IPS DF 6.9 (cell line): ENCODE measurements at regions not wholly inside any gene's neighbourhood (a gene's known extent, or its start where the extent isn't known, plus 50 kb on each side); places are given as distances from the start of the nearest gene placed in this dataset.
"Not testable (repeated sequence)": the region's sequence is repeated elsewhere in the genome, so short reads cannot be mapped to it uniquely, and the experiment has no call there.

Experiments used
- DNase-seq: peaks from one replicate; pipeline ENCODE4 v3.0.0-alpha.2; 2013; ENCODE audit warnings: low read depth, low spot score
- H3K27ac ChIP-seq: one replicate; pipeline ENCODE4 v1.5.1; 2013; ENCODE audit warnings: low read length, control low read depth
- H3K27me3 ChIP-seq: 2 replicates; pipeline ENCODE4 v1.6.1; 2013; ENCODE audit warnings: mild to moderate bottlenecking, low read length; ENCODE audit not compliant: control insufficient read depth, insufficient read depth
- H3K36me3 ChIP-seq: 2 replicates; pipeline ENCODE4 v1.6.1; 2013; ENCODE audit warnings: low read length; ENCODE audit not compliant: control insufficient read depth, insufficient read depth
- H3K4me1 ChIP-seq: 2 replicates; pipeline ENCODE4 v1.6.1; 2013; ENCODE audit warnings: low read length; ENCODE audit not compliant: control insufficient read depth, insufficient read depth
- H3K4me3 ChIP-seq: 2 replicates; pipeline ENCODE4 v1.5.1; 2013; ENCODE audit warnings: mild to moderate bottlenecking, low read length
- H3K9me3 ChIP-seq: 2 replicates; pipeline ENCODE4 v1.6.1; 2013; ENCODE audit warnings: low read length, inconsistent platforms; ENCODE audit not compliant: control insufficient read depth, insufficient read depth
- WGBS: extraction: QIAGEN DNeasy Blood & Tissue Kit; methylation state at CpG from one replicate; pipeline ENCODE4 v1.1.7; 2013; ENCODE audit warnings: mixed read lengths, missing lambda C conversion rate; ENCODE audit not compliant: insufficient read length, insufficient coverage; 5-methylcytosine and 5-hydroxymethylcytosine counted together

DNA sequence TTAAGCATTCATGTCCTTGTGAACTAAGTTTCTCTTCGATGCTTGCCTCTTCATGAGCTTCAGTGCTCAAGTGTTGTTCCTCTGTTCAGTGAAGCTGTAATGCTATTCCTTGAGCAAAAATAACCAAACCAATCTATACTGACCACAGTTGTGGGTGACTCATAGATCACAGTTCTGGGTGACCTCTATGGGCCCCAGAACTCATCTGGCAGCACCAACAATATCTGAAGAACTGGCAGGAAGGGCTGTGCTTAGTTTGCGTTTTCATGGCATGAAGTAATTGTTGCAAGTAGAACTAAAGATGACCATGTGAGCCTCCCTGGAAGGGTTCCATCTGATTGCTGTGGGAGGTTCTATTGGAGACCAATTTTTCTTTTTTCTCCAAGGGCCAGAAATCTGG, 106.2 kb downstream of the CCNG2 start:
- WGBS: no CpG with 5 or more reads among the region's 2 CpGs
- DNase-seq: no peak

DNA sequence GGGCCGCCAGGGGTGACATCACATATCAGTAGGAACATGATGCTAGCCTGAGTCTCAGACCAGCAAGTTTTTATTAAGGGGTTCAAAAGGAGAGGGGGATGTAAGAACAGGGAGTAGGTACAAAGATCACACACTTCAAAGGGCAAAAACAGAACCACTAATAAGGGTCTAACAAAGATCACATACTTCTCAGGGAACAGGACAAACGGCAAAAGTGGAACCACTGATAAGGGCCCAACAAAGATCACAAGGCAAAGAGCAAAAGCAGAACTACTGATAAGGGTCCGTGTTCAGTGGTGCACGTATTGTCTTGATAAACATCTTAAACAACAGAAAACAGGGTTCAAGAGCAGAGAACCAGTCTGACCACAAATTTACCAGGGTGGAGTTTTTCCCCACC, 107.0 kb downstream of the CCNG2 start:
- DNase-seq, H3K9me3 ChIP-seq, H3K27ac ChIP-seq, H3K36me3 ChIP-seq, H3K4me1 ChIP-seq, H3K4me3 ChIP-seq, H3K27me3 ChIP-seq: not testable (repeated sequence)
- WGBS: no CpG with 5 or more reads among the region's 4 CpGs

More for the DNA sequence above, 106.2 kb downstream of the CCNG2 start:
- H3K36me3 ChIP-seq: no peaks in the 10 kb centered on the region
- H3K4me1 ChIP-seq: no peaks in the 10 kb centered on the region
- no peak overlapping the region for H3K4me3 ChIP-seq
- no peaks in the 10 kb centered on the region; the same call in 1 of the 2 replicates for H3K9me3 ChIP-seq
- peaks cover 1% of the 10 kb centered on the region; the same call in 1 of the 2 replicates for H3K27me3 ChIP-seq
- H3K27ac ChIP-seq: no peak overlapping the region

DNA sequence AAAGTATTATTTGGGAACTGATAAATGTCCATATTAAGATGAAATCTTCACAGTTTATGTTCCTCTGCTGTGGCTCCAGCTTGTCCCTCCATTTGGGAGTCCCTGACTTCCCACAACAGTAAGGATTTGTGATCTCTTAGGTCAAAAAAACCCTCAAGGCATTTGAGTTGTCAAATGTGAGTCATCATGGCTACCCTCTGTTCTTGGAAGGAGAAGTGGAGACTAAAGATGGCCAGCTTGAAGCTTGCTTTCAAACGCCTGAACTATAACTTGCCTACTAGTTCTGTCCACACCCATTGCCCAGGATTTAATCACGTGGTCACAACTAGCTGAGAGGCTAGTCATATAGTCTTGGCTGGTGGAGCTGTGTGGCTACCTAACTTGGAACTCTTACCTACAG, 107.8 kb downstream of the CCNG2 start:
- WGBS: no CpG with 5 or more reads among the region's 2 CpGs
- Histone ChIP-seq H3K9me3 (no peaks in the 10 kb centered on the region; the same call in 1 of the 2 replicates), H3K27me3 (peaks cover 1% of the 10 kb centered on the region; the same call in 1 of the 2 replicates), H3K36me3 (no peaks in the 10 kb centered on the region), H3K4me3 (no peak overlapping the region), H3K4me1 (no peaks in the 10 kb centered on the region), H3K27ac (no peak overlapping the region)
- no peak for DNase-seq

DNA sequence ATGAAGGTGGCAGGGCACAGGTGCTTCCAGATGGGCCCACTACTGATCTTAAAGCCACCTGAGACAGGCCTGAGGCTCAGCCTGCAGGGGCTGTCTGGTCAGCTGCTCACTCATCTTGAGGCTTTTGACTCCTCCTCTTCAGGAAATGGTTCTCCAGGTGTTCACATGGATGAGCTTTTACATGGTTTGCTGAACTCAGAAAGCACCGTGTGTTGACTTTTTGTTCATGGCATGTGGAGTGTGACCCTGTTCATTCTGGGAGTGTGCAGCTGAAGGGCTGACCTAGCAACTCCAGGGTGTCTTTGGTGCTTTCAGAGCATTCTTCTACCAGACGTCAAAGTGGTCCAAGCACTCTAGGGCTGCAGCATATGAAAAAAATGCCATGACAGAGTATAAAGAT, 111.1 kb downstream of the CCNG2 start:
- no peaks in the 10 kb centered on the region for H3K4me1 ChIP-seq
- WGBS: no CpG with 5 or more reads among the region's 2 CpGs
- H3K4me3 ChIP-seq: no peak overlapping the region
- DNase-seq: no peak
- H3K27me3 ChIP-seq: no peaks in the 10 kb centered on the region
- H3K36me3 ChIP-seq: no peaks in the 10 kb centered on the region
- no peaks in the 10 kb centered on the region; the same call in 1 of the 2 replicates for H3K9me3 ChIP-seq
- H3K27ac ChIP-seq: no peak overlapping the region

DNA sequence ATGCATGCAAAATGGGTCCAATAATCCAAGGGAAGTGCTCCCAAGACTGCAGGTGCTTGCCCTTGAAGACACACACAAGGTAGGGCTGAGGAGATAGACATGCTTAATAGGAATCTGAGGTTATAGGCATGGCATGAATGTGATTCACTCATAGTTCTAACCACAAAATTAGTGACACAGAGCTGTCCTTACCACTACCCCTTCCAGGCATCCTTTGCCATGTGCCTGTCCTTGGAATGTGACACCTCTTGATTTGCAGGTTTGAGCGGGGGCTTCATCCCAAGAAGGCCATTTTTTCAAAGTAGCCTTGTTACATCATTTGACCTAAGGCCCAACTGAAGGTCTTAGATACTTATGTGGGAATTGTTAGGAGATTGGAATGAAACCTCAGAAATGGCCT, 112.5 kb downstream of the CCNG2 start:
- DNase-seq: no peak
- no peaks in the 10 kb centered on the region for H3K27me3 ChIP-seq
- no CpG with 5 or more reads among the region's 1 CpG for WGBS
- H3K4me1 ChIP-seq: no peaks in the 10 kb centered on the region
- H3K4me3 ChIP-seq: no peak overlapping the region
- H3K36me3 ChIP-seq: no peaks in the 10 kb centered on the region
- no peak overlapping the region for H3K27ac ChIP-seq
- H3K9me3 ChIP-seq: no peaks in the 10 kb centered on the region; the same call in 1 of the 2 replicates

DNA sequence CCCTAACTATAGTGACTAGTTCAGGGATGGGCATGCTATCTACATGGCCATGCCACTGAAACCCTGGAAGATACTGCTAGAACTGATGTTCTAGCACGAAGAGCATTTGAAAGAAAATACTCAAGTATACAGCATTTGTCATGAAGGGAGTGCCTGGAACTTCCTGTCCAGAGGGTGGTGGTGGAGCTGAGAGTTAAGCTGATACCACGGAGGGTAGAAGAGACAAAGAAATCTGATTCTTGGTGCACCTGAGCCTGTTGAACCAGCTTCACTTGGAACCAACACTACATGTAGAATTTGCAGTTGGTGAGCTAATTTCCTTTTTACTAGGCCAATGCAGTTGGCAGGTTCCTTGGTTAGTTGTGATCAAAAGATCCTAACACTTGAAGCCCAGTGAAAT, 116.4 kb downstream of the CCNG2 start:
- Histone ChIP-seq H3K27ac (no peak overlapping the region), H3K9me3 (no peaks in the 10 kb centered on the region; the same call in 1 of the 2 replicates), H3K4me3 (no peak overlapping the region), H3K36me3 (no peaks in the 10 kb centered on the region), H3K4me1 (no peaks in the 10 kb centered on the region), H3K27me3 (no peaks in the 10 kb centered on the region)
- DNase-seq: no peak
- WGBS: no CpG with 5 or more reads among the region's 2 CpGs

DNA sequence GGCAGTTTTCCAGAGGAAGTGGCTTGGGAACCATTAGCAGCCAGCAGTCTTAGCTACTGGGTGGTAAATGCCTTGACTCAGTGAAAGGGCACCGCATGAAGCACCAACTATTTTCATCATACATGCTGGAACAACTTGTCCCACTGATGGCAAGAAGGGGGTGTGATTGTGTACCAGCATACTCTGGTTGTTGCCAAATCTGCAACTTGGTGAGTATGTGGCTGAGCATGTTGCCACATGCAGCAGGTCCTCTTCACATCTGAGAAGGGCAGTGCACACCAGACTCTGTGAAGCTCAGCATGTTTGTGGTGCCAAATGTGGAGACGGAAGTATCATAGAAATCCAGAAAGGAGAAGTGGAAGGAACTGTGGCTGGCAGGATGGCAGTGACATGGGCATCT, 122.1 kb downstream of the CCNG2 start:
- H3K9me3 ChIP-seq, DNase-seq, H3K36me3 ChIP-seq, H3K27ac ChIP-seq, H3K4me3 ChIP-seq, H3K4me1 ChIP-seq, H3K27me3 ChIP-seq: not testable (repeated sequence)
- no CpG with 5 or more reads among the region's 2 CpGs for WGBS

DNA sequence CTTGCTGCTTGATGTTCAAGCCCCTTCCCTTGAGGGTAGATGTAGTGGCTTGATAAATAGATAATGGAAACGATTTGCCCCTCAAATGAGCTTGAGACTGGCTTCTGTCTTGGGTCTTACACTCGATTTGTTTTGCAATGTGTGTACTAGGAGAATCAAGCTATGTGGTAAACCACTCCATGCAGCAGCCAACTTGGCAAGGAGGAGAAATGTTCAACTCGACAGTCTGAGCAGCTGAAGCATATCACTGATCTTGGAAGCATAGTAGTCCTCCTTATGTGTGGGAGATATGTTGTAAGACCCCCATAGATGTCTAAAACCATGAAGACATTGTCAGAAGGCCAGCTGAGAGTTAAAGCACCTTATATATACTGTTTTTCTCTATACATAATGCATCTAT, 125.3 kb downstream of the CCNG2 start:
- Histone ChIP-seq H3K4me3 (no peak overlapping the region), H3K36me3 (no peaks in the 10 kb centered on the region), H3K4me1 (no peaks in the 10 kb centered on the region), H3K27ac (no peak overlapping the region), H3K9me3 (no peaks in the 10 kb centered on the region), H3K27me3 (no peaks in the 10 kb centered on the region)
- no peak for DNase-seq
- WGBS: no CpG with 5 or more reads among the region's 3 CpGs

DNA sequence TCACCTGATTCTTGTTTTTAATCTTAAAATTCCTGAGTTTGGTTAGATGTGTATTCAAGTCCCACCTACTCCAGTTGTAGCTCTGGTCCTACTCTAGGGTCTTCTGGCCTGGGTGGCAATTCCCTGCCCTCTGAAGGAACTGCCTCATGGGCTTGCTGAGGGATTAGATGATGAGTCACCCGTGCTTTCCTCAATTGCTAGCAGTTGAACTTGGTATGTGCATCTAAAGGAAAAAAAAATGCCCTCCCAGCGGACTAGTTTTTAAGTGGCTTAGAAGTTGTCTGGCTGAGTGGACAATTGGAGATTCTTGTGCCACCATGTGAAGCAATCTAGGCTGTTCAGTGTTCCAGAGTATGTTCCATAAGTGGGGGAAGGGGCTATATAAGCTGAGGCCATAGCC, 127.0 kb downstream of the CCNG2 start:
- no CpG with 5 or more reads among the region's 2 CpGs for WGBS
- DNase-seq: no peak

DNA sequence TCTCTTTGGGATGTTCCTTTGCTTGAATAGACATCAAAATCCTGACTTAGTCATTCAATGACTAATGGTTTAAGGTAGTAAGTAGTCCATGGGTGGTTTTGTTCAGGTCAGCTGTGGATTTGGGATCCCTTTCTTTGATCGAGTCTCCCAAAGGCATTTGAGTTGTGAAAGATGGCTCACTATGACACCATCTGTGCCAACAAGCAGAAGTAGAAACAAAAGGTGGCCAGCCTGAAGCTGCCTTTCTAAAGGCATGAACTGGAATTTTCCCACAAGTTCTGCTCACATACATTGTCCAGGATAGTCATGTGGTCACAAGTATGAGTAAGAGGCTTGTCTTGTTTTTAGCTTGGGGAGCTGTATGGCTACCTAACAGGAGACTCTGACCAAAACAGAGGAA, 129.9 kb downstream of the CCNG2 start:
- Histone ChIP-seq H3K27me3 (no peaks in the 10 kb centered on the region), H3K36me3 (no peaks in the 10 kb centered on the region), H3K4me1 (no peaks in the 10 kb centered on the region), H3K4me3 (no peak overlapping the region), H3K9me3 (no peaks in the 10 kb centered on the region), H3K27ac (no peak overlapping the region)
- no peak for DNase-seq
- no CpG with 5 or more reads among the region's 1 CpG for WGBS

More for the DNA sequence above, 127.0 kb downstream of the CCNG2 start:
- H3K4me3 ChIP-seq: no peak overlapping the region
- no peaks in the 10 kb centered on the region for H3K36me3 ChIP-seq
- no peaks in the 10 kb centered on the region for H3K4me1 ChIP-seq
- no peaks in the 10 kb centered on the region for H3K9me3 ChIP-seq
- H3K27ac ChIP-seq: no peak overlapping the region
- no peaks in the 10 kb centered on the region for H3K27me3 ChIP-seq

DNA sequence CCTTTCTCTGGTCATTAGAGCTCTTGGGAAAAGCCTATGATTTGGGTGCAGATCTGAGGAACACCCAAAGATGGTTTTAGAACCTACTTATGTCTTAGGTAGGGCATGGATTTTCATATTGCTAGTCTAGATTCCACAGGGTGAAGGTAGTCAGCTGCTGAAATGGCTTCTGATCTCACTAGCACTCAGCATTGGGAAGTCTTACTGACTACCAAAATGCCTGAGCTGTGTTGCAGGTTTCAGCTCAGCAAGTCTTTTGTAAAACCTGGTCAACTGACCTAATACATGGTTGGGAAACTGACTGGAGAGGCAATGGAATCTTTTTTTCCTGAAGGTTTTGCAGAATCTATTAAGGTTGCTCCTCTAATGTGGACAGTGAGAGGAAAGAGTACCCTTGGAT, 136.4 kb downstream of the CCNG2 start:
- Histone ChIP-seq H3K36me3 (no peaks in the 10 kb centered on the region), H3K27me3 (no peaks in the 10 kb centered on the region), H3K4me3 (no peak overlapping the region), H3K4me1 (no peaks in the 10 kb centered on the region), H3K27ac (no peak overlapping the region), H3K9me3 (no peaks in the 10 kb centered on the region)
- DNase-seq: no peak
